GM21367 (cell line): ENCODE measurements at regions not wholly inside any gene's neighbourhood (a gene's known extent, or its start where the extent isn't known, plus 50 kb on each side); places are given as distances from the start of the nearest gene placed in this dataset.

ENCODE experiments used
- ATAC-seq: cut with Tn5 transposase; IDR thresholded peaks from one replicate; pipeline ENCODE4 v1.9.1; 2021; ENCODE audit not compliant: unreplicated experiment

DNA sequence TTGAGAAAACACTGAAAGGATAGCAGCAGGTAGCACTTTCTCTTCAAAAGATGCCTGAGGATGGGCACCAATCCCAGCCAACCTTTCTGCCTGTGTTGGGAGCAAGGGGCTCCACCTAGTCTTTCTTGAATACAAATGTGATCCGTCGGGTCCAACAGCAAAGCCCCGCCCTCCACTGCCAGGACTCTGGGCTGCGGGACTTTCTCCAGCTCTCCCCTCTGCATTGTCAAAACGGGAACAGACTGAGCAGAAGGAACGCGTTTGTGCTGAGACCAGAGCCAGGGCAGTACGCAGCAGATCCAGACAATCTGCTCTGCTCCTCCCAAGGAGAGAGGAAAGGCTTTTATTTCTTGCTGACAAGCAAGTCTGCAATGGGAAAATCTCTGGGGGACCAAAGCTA lies 139.7 kb downstream of the SEC61B start:
- no peak for ATAC-seq

DNA sequence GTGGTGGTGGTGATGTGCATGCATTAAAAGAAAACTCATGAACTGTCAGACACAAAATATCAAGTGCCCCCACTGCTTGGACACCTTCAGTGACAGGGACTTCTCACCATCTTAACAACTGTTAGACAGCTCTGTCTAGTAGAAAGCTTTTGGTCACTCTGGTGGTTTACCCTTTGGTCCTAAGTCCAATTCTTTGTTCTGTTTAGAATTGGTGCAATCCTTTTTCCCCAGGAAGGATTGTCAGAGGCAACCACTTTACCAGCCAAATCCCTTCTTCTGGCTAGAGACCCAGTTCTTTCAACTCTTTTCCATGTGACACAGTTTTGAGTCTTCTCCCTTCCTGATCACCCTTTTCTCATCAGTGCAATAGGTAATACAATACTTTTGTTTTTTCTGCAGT lies 140.2 kb downstream of the SEC61B start:
- ATAC-seq, result no peak

DNA sequence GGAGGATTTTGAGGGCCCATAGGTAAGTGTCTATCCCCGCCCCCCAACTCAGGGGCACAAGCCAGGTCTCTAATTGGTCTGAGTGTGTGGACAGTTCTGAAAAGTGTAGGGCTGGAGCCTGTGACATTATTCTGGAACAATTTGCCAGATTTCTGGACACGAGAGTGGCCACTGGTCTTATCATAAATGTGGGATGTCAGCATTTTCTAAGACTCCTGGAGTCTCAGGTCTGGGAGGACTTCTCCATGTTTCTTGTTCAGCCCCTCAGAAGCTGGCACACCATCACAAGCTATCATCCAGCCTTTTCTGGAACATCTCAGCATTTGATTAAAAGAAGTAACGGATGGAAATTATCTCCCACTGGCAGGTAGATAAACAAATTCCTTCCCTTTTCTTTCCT lies 141.4 kb downstream of the SEC61B start:
- no peak for ATAC-seq

DNA sequence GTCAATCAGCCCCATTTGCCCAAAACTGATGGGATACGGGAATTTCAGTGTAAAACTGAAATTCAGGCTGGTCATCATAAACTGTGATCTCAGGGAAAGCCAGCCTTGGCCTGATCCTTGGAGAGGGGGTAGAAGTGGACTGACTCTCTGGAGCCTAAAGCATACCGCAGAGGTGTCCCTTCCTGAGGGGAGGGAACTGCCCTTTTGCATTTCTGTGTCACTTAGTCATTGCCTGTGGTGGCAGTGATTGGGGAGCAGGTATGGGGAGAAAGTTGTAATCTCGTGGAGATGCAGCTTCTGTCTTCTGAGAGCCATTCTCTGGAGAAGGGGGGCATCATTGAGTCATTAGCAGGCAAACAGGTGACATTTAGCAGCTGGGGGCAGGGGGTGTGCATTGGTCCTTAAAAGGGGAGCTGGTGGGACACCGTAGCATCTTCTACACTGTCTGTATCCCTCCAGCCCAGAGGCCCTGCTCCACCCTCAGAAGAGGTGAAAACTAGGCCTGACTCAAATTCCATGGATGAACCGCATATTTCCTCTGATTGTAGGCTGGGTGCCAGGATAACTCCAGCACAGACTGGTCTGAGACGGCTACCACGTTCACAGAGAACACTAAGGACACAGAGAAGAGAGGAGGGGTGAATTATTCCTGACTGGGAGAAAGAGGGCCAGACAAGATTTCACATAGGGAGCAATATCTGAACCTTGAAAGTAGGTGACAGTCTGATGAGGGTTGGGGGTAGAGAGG lies 143.3 kb downstream of the SEC61B start:
- no peak for ATAC-seq

GRCh38 chr9:99366183-99366582 lies 144.1 kb downstream of the SEC61B start:
- ATAC-seq, result no peak

- no peak for ATAC-seq
These were observed 144.5 kb downstream of the SEC61B start for GRCh38 chr9:99366621-99367020.

GRCh38 chr9:99368341-99369326 lies 146.6 kb downstream of the SEC61B start:
- ATAC-seq, result peak; percentile 67

DNA sequence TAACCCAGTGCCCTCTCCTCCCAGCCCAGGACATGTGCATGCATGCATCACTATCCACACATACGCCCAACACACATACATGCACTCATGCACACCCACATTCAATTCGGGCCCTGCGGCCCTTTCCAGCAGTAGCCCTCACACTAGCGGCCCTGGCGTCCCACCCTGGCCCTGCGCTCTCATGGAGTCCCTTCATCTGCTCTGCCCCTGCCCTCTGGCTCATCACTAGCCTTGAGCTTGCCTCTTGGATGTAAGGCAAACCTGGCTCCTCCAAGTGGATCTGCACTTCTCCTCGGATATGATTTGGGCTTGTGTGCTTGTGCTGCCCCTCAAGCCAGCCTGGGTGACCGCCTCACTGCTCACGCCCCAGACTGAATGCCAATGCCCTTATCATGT lies 147.2 kb downstream of the SEC61B start:
- no peak for ATAC-seq

GRCh38 chr9:99370376-99370775 lies 148.3 kb downstream of the SEC61B start:
- no peak for ATAC-seq

DNA sequence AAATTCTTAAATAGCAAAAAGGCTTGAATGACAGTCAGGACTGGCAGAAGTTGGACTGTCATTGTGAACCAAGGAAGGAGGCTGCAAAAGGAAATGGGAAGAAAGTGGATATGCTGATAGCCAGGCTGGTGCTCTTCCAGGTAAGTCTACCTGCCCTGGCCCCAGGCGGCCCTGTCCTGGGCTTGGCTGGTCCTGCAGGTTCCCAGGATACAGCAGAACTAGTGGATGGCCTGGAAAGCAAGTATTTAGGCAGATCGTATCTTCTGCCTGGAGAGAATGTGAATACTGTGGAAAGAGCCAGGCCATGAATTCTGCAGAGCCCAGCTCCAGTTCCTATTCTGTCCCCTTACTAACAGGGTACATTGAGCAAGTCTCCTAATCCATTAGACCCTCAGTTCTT lies 149.3 kb downstream of the SEC61B start:
- no peak for ATAC-seq

- no peak for ATAC-seq
These were observed 151.8 kb downstream of the SEC61B start for GRCh38 chr9:99373912-99374311.

DNA sequence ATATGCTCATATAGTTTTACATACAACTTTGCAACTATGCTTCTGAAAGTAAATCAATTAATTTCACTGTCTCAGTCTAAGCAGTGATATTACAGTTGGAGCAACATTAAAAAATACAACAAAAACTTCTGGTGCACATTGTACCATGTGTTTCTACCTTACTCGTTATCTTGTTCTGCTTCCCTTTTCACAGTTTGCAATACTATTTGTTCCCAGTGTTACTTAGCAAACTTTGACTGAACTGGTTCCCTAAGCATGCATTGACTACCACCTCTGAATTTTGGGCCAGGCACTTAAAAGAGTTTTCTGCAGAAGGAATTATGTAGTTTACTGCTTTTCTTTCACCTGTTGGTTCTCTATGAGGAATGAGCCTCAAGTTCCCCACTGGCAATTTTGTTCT lies 152.7 kb downstream of the SEC61B start:
- no peak for ATAC-seq

DNA sequence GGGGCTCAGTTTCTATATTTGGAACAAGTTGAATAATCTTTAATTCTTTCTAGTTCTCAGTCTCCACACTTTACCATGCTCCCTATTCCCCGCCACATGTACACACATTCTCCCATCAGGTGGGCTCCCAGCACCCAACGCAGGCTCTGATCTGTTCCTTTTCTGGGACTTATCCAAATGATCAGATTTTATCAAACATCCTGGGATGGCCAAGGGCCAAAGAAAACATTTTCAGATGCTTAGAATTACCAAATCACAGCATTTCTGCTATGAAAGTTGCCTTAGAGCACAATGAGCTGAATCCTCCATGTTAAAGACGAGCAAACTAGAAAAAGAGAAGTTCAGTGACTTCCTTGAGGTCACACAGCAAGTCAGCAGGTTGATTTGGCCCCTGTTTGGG lies 153.4 kb downstream of the SEC61B start:
- ATAC-seq, result no peak

GRCh38 chr9:99377790-99378775 lies 156.0 kb downstream of the SEC61B start:
- ATAC-seq, result no peak

GRCh38 chr9:99383536-99383935 lies 161.5 kb downstream of the SEC61B start:
- ATAC-seq, result no peak

DNA sequence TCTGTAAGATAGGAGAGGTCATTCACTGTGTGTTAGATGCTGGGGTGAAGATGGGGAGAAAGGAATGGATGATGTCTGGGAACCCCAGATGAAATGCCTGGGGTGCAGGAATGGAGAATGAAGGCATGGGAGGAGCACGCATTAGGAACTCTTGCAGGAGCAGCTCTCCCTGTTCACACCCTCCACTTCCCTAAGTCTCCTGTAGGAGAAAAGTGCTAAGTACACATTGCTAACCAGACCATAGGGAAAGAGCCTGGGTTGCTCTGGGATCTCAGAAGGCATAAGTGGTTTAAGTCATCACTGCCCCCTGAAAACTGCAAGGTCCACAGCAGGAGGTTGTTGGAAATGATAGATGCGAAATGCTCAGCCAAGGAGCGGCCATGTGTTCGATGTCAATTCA lies 163.1 kb downstream of the SEC61B start:
- ATAC-seq, result no peak

- ATAC-seq, result no peak
These were observed 163.8 kb downstream of the SEC61B start for GRCh38 chr9:99385814-99386279.

DNA sequence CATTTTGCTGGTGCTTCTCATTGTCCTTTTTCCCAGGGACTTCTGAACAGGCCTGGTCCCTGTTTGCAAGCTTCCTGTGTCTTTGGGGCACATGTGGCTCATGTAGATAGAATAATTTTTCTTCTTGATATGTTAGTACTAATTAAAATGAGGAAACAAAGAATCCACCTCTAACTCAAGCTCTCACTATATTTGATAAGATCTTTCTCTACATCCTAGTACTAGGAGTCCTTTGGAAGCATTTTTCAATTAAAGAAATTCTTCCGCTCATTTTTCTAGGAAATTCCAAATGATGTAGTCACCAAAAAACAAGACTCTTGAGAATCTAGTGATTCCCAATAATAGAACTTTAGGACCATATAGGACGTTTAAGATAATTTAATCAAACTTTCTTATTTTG lies 165.3 kb downstream of the SEC61B start:
- ATAC-seq, result no peak

- no peak for ATAC-seq
These were observed 167.3 kb downstream of the SEC61B start for GRCh38 chr9:99389087-99390033.
